HepG2 (cell line): ENCODE measurements at regions not wholly inside any gene's neighbourhood (a gene's known extent, or its start where the extent isn't known, plus 50 kb on each side); places are given as distances from the start of the nearest gene placed in this dataset.

Source experiments
- STAT5B ChIP-seq: sonication (generic); formaldehyde crosslinking; IDR thresholded peaks from 2 replicates; pipeline ENCODE4 v1.4.0; 2020; ENCODE audit warnings: missing genetic modification reagents
- TCF7L2 ChIP-seq: IDR thresholded peaks from 2 replicates; pipeline ENCODE4 v1.6.1; 2011; ENCODE audit warnings: mild to moderate bottlenecking, low read depth, low read length, moderate library complexity
- ZNF329 ChIP-seq: sonication (generic); formaldehyde crosslinking; IDR thresholded peaks from 2 replicates; pipeline ENCODE4 v1.9.0; 2021; ENCODE audit warnings: low read depth, mild to moderate bottlenecking, missing genetic modification reagents

DNA sequence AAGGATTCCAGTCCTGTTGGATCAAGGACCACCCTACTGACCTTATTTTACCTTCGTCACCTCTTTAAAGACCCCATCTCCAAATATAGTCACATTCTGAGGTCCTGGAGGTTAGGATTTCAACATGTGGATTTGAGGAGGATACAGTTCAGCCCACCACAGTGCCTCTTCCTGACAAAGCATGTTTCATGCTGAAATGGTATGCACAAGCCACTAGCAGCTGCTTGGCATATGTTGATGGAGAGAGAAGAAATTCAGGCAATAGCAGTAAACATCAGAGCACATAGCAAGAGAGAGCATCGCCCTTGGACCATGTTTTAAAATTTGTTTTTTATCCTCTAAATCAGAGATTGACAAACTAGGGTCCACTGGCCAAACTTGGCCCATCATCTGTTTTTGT lies 172.1 kb downstream of the PRKX start:
- no peak for TF ChIP-seq TCF7L2
- no peak for TF ChIP-seq ZNF329
- no peak for TF ChIP-seq STAT5B
